ENCODE measurements at regions not wholly inside any gene's neighbourhood (a gene's known extent, or its start where the extent isn't known, plus 50 kb on each side); places are given as distances from the start of the nearest gene placed in this dataset.

DNA sequence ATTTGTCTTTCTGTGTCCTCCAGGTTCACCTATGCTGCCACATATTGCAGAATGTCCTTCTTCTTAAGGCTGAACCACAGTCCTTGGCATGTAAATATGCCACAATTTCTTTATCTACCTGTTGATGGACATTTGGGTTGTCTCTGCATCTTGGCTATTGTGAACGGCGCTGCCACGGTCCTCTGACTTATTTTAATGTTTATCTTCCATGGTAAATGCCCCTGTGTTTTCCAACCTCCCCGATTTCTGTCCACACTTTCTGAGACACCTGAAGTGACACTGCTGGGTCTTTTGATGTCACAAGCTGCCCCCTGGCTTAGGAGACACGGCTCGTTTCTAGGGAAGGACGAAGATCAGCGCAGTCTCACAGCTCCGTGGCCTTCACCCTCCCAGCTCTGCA lies 128.3 kb upstream of the PDE10A start:
- Histone ChIP-seq H3K4me3 (ENCODE audit: control extremely low read depth in 1 of 5, extremely low read depth in 1 of 5, insufficient read depth in 1 of 5, low read depth in 2 of 5, low read length in 4 of 5) (no peak overlapping the region), H3K9ac (ENCODE audit: low read length) (no peak overlapping the region), H3K27ac (ENCODE audit: low read length in 2 of 2) (no peak overlapping the region), H2AFZ (ENCODE audit: insufficient read depth, low read depth, low read length, poor library complexity, severe bottlenecking) (no peak overlapping the region), H3K79me2 (ENCODE audit: control insufficient read depth, insufficient read depth, low read length) (no peaks in the 10 kb centered on the region), H3K27me3 (replicated peaks in 1 of 4; ENCODE audit: control extremely low read depth in 1 of 4, control insufficient read depth in 3 of 4, insufficient read depth in 4 of 4, low read length in 3 of 4) (no peaks in the 10 kb centered on the region), H3K36me3 (replicated peaks in 1 of 2; ENCODE audit: control extremely low read depth in 1 of 2, control insufficient read depth in 1 of 2, extremely low read depth in 1 of 2, insufficient read depth in 2 of 2, low read length in 1 of 2) (no peaks in the 10 kb centered on the region), H3K9me3 (ENCODE audit: control extremely low read depth in 1 of 3, control insufficient read depth in 2 of 3, insufficient read depth in 1 of 3, low read length in 2 of 3) (peaks cover 0 to 8% (median 0%) of the 10 kb centered on the region in 3 donors), H3K4me1 (ENCODE audit: control insufficient read depth in 2 of 2, insufficient read depth in 2 of 2, low read length in 2 of 2) (no peaks in the 10 kb centered on the region), H3K4me2 (replicated peaks; ENCODE audit: low read depth, low read length, poor library complexity, severe bottlenecking) (no peak overlapping the region), H4K20me1 (ENCODE audit: control insufficient read depth, insufficient read depth, low read length, poor library complexity, severe bottlenecking) (no peaks in the 10 kb centered on the region)
- TF ChIP-seq CTCF (IDR thresholded peaks at IDR 0.05), result no peak
- TF ChIP-seq EZH2 (IDR thresholded peaks at IDR 0.05; ENCODE audit: borderline replicate concordance, insufficient read depth, low read depth, low read length, poor library complexity, severe bottlenecking), result no peak
- ChIA-PET POLR2A (no interaction called here), CTCF (no interaction called here)
- no peaks in the 10 kb centered on the region for H3K27me3 Mint-ChIP-seq
- ATAC-seq (ENCODE audit: low read depth) (no peak), DNase-seq (no peak)
- no peak overlapping the region for H3K4me3 Mint-ChIP-seq
- no peaks in the 10 kb centered on the region for H3K9me3 Mint-ChIP-seq (ENCODE audit: insufficient read depth)
- intact Hi-C loops (cut with micrococcal nuclease), result no loop called here
- H3K4me1 Mint-ChIP-seq, result peaks cover 4% of the 10 kb centered on the region
- 81% methylated on average over 6 of the region's 9 CpGs for WGBS (ENCODE audit: insufficient coverage)
- no peak overlapping the region for H3K27ac Mint-ChIP-seq

DNA sequence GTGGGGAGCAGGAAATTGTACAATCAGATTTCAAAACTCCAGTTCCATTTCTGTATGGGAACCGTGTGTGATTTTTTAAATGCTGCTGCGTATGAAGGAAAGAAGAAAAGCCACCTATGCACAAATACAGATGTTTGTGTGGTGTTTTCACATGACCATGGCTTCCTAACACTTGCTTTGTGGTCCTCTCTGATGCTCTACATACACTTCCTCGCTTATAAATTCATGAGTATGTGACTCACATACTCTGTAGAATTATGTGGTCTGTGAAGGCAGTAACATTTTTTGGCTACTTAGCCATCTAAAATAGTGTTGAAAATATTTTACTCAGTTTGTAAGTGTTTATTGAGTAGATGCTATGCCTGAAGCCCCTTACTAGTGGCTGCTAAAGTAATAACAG lies 119.8 kb upstream of the PDE10A start:
- Histone ChIP-seq H3K4me3 (ENCODE audit: control extremely low read depth in 1 of 5, extremely low read depth in 1 of 5, insufficient read depth in 1 of 5, low read depth in 2 of 5, low read length in 4 of 5) (no peak overlapping the region), H3K4me1 (ENCODE audit: control insufficient read depth in 2 of 2, insufficient read depth in 2 of 2, low read length in 2 of 2) (no peaks in the 10 kb centered on the region), H3K9ac (ENCODE audit: low read length) (no peak overlapping the region), H3K27ac (ENCODE audit: low read length in 2 of 2) (no peak overlapping the region), H2AFZ (ENCODE audit: insufficient read depth, low read depth, low read length, poor library complexity, severe bottlenecking) (no peak overlapping the region), H3K4me2 (replicated peaks; ENCODE audit: low read depth, low read length, poor library complexity, severe bottlenecking) (no peak overlapping the region), H3K9me3 (ENCODE audit: control extremely low read depth in 1 of 3, control insufficient read depth in 2 of 3, insufficient read depth in 1 of 3, low read length in 2 of 3) (no peaks in the 10 kb centered on the region), H3K27me3 (replicated peaks in 1 of 4; ENCODE audit: control extremely low read depth in 1 of 4, control insufficient read depth in 3 of 4, insufficient read depth in 4 of 4, low read length in 3 of 4) (no peaks in the 10 kb centered on the region), H4K20me1 (ENCODE audit: control insufficient read depth, insufficient read depth, low read length, poor library complexity, severe bottlenecking) (no peaks in the 10 kb centered on the region), H3K79me2 (ENCODE audit: control insufficient read depth, insufficient read depth, low read length) (no peaks in the 10 kb centered on the region), H3K36me3 (replicated peaks in 1 of 2; ENCODE audit: control extremely low read depth in 1 of 2, control insufficient read depth in 1 of 2, extremely low read depth in 1 of 2, insufficient read depth in 2 of 2, low read length in 1 of 2) (no peaks in the 10 kb centered on the region)
- Mint-ChIP-seq H3K4me3 (no peak overlapping the region), H3K4me1 (no peaks in the 10 kb centered on the region), H3K9me3 (ENCODE audit: insufficient read depth) (no peaks in the 10 kb centered on the region), H3K27ac (no peak overlapping the region), H3K27me3 (peaks cover 16% of the 10 kb centered on the region)
- ChIA-PET CTCF (no interaction called here), POLR2A (no interaction called here)
- intact Hi-C loops (cut with micrococcal nuclease), result no loop called here
- TF ChIP-seq EZH2 (IDR thresholded peaks at IDR 0.05; ENCODE audit: borderline replicate concordance, insufficient read depth, low read depth, low read length, poor library complexity, severe bottlenecking) (no peak), CTCF (IDR thresholded peaks at IDR 0.05) (no peak)
- DNase-seq, result no peak
- no CpG with 5 or more reads among the region's 3 CpGs for WGBS (ENCODE audit: insufficient coverage)
- no peak for ATAC-seq (ENCODE audit: low read depth)

Data from B cell (primary cell).